ENCODE measurements at regions not wholly inside any gene's neighbourhood (a gene's known extent, or its start where the extent isn't known, plus 50 kb on each side); places are given as distances from the start of the nearest gene placed in this dataset.

DNA sequence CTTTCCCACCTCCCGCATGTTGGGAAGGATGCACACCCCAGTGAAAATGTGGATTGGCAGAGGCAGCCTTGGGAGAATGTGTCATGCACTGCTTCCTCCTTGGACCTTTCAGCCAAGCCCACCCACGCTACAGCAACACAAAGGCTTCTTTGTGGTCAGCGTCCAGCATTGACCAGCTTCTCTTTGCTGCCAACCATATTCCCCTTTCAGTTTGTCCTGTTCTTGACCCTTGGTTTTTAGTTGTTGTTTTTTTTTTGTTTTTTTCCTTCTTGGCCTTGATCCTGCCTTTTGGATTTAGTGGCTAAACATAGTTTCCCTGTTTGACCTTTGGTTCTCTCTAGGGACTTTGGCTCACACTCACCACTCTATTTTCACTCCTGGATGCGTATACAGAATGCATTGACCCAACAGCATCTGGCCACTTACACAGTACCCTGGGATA is 573.6 kb downstream of the INSC start:
- ATAC-seq: no peak
- no peaks in the 10 kb centered on the region for H3K36me3 ChIP-seq
- H3K9me3 ChIP-seq: no peaks in the 10 kb centered on the region
- no peak overlapping the region for H3K27ac ChIP-seq
- no peaks in the 10 kb centered on the region for H3K27me3 ChIP-seq
- H3K4me3 ChIP-seq: no peak overlapping the region
- 49 to 70% methylated on average over 3 to 4 of the region's 4 CpGs for WGBS, 2 donors (ENCODE audit: low coverage in 1 of 2)
- TF ChIP-seq EP300 (IDR thresholded peaks at IDR 0.05) (no peak), POLR2AphosphoS5 (IDR thresholded peaks at IDR 0.05) (peak; percentile 37), POLR2A (IDR thresholded peaks at IDR 0.05) (no peak), CTCF (IDR thresholded peaks at IDR 0.05) (no peak)
- no peaks in the 10 kb centered on the region for H3K4me1 ChIP-seq

- ATAC-seq: no peak
- no peaks in the 10 kb centered on the region for H3K36me3 ChIP-seq
- no peaks in the 10 kb centered on the region for H3K27me3 ChIP-seq
- no peaks in the 10 kb centered on the region for H3K9me3 ChIP-seq
- 50 to 52% methylated on average over 3 of the region's 3 CpGs for WGBS, 2 donors (ENCODE audit: low coverage in 1 of 2)
- TF ChIP-seq EP300 (IDR thresholded peaks at IDR 0.05) (no peak), POLR2A (IDR thresholded peaks at IDR 0.05) (no peak), CTCF (IDR thresholded peaks at IDR 0.05) (no peak), POLR2AphosphoS5 (IDR thresholded peaks at IDR 0.05) (no peak)
- no peak overlapping the region for H3K4me3 ChIP-seq
- no peaks in the 10 kb centered on the region for H3K4me1 ChIP-seq
- no peak overlapping the region for H3K27ac ChIP-seq
Observed at GRCh38 chr11:15690320-15690719, 575.6 kb downstream of the INSC start.

DNA sequence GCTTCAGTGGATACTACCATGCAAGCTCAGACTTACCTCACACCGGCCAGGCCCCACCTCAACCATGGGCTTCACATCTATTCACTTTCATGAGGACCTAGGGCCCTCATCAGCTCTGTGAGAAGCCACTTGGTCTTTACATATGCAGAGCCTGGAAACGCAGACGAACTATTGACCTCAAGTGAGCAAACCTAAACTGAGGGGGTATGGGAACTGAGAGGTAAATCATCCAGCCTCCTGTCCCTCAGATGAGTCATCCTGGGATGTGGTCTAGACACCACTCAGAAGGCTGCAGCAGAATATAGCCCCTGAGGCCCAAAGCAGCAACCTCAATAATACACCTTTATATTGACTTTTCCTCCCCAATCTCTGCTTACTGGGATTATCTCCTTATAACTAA is 578.0 kb downstream of the INSC start:
- ATAC-seq: no peak
- Histone ChIP-seq H3K36me3 (no peaks in the 10 kb centered on the region), H3K9me3 (no peaks in the 10 kb centered on the region), H3K27ac (no peak overlapping the region), H3K4me1 (no peaks in the 10 kb centered on the region), H3K4me3 (no peak overlapping the region), H3K27me3 (no peaks in the 10 kb centered on the region)
- TF ChIP-seq EP300 (IDR thresholded peaks at IDR 0.05) (no peak), CTCF (IDR thresholded peaks at IDR 0.05) (no peak), POLR2AphosphoS5 (IDR thresholded peaks at IDR 0.05) (no peak), POLR2A (IDR thresholded peaks at IDR 0.05) (no peak)
- WGBS, 2 donors (ENCODE audit: low coverage in 1 of 2): 100% methylated on average over 1 to 3 of the region's 3 CpGs

GRCh38 chr11:15695096-15695721 is 580.5 kb downstream of the INSC start:
- TF ChIP-seq CTCF (IDR thresholded peaks at IDR 0.05) (no peak), POLR2A (IDR thresholded peaks at IDR 0.05) (no peak), EP300 (IDR thresholded peaks at IDR 0.05) (no peak), POLR2AphosphoS5 (IDR thresholded peaks at IDR 0.05) (no peak)
- no peak overlapping the region for H3K27ac ChIP-seq
- H3K9me3 ChIP-seq: no peaks in the 10 kb centered on the region
- ATAC-seq: no peak
- no peaks in the 10 kb centered on the region for H3K4me1 ChIP-seq
- no peaks in the 10 kb centered on the region for H3K27me3 ChIP-seq
- no peaks in the 10 kb centered on the region for H3K36me3 ChIP-seq
- 73 to 89% methylated on average over 3 of the region's 3 CpGs for WGBS, 2 donors (ENCODE audit: low coverage in 1 of 2)
- H3K4me3 ChIP-seq: no peak overlapping the region

DNA sequence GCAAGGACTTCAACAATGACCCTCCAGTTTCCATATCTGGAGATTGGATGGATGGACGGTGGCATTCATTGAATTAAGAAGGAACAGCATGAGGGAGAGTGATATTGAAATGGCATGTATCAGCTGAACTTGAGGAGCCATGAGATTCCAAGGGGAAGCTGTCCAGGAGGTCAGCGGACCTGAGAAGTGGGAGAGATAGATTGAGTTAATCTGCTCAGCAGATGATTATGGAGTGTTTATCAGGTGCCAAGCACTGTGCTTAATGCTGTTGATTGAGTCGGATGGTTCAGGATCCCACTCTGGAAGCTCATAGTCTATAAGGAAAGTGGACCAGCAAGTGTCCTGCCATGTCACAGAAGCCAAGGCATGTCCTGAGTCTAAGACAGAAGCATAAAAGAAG is 581.3 kb downstream of the INSC start:
- Histone ChIP-seq H3K9me3 (no peaks in the 10 kb centered on the region), H3K27me3 (no peaks in the 10 kb centered on the region), H3K36me3 (no peaks in the 10 kb centered on the region), H3K4me3 (no peak overlapping the region), H3K4me1 (no peaks in the 10 kb centered on the region), H3K27ac (no peak overlapping the region)
- ATAC-seq: no peak
- WGBS, 2 donors (ENCODE audit: low coverage in 1 of 2): 63 to 66% methylated on average over 3 of the region's 3 CpGs
- TF ChIP-seq CTCF (IDR thresholded peaks at IDR 0.05) (no peak), POLR2AphosphoS5 (IDR thresholded peaks at IDR 0.05) (no peak), EP300 (IDR thresholded peaks at IDR 0.05) (no peak), POLR2A (IDR thresholded peaks at IDR 0.05) (no peak)
